Mammary epithelial cell (primary cell): ENCODE measurements at regions not wholly inside any gene's neighbourhood (a gene's known extent, or its start where the extent isn't known, plus 50 kb on each side); places are given as distances from the start of the nearest gene placed in this dataset.
A peak's percentile ranks its signal among the peaks of the same experiment; 100 is the strongest.

ENCODE experiments used
- CTCF ChIP-seq, 2 donors: IDR thresholded peaks in 1 of 2; conservative IDR thresholded peaks in 1 of 2; 2 replicates each; pipeline ENCODE4 v1.5.1; 2011 to 2012; ENCODE audit warnings: inconsistent platforms in 2 of 2, low read length in 2 of 2, mild to moderate bottlenecking in 2 of 2, control low read depth in 1 of 2, low read depth in 1 of 2; ENCODE audit not compliant: insufficient read depth in 1 of 2; ENCODE audit errors: extremely low read depth in 1 of 2
- EZH2 ChIP-seq: IDR thresholded peaks from 2 replicates; pipeline ENCODE4 v1.6.1; 2012; ENCODE audit warnings: low read length, inconsistent platforms, borderline replicate concordance

- TF ChIP-seq CTCF (conservative IDR thresholded peaks at IDR 0.05 in 1 of 2, IDR thresholded peaks at IDR 0.05 in 1 of 2; ENCODE audit: extremely low read depth in 1 of 2, insufficient read depth in 1 of 2, low read depth in 1 of 2, low read length in 2 of 2) (peak in 1 of 2 donors; percentile 23), EZH2 (no peak)
Observed at GRCh38 chr21:35436899-35437298, 387.8 kb upstream of the RUNX1 start.
